GM21360 (cell line): ENCODE measurements at regions not wholly inside any gene's neighbourhood (a gene's known extent, or its start where the extent isn't known, plus 50 kb on each side); places are given as distances from the start of the nearest gene placed in this dataset.

ENCODE experiments used
- ATAC-seq: cut with Tn5 transposase; IDR thresholded peaks from one replicate; pipeline ENCODE4 v1.9.1; 2021; ENCODE audit warnings: mild to moderate bottlenecking, moderate library complexity; ENCODE audit not compliant: unreplicated experiment

DNA sequence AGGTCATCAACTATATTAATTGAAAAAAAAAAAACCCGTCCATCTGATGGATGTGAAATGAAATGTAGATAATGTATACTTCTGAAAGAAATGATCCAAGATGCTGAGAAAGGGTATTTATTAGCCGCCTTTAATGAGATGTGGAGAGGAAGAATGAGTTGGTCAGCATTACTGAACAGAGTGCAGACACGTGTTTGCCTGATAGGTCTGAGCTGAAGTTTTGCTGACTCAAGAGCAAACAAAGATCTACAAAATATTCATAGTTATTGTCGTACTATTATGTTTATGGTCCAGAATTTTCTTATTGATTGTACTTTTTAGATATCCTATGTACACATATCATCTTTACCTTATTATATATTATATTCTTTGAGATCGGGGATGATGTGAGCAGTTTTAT, 235.3 kb downstream of the RDH14 start:
- no peak for ATAC-seq

DNA sequence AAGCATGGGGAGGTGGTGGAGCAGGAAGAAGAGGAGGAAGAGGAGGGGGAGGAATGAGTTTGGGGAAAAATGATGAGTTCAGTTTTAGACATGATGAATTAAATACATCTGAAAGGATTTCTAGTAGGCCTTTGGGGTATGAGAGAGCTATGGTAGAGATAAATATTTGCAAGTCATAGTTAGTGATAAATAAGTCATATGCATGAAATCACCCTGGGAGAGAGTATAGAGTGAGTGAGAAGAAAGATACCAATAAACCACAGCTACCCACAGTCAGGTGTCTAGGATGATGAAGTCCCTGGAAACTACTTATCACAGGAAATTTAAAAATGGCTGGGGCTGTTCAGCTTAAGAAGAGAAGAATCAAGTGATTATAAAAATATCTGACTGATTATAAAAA, 240.5 kb downstream of the RDH14 start:
- no peak for ATAC-seq

DNA sequence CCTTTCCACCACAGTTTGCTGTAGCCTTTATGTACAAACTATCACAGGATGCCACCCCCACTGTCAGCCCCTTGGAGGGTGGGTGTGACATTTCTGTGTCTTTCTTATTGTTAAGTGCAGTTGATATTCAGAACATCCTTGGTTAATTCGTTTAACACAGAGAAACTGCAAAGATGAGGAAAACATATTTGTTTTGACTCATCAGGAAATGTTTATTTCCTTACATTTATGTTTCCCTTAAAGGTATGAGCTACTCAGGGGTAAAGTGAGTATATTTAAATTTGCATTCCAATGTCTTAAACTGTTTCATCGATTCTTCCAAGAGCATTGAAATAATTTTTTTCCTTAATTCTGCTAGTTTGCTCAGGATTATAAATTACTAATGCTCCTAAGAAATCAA, 243.4 kb downstream of the RDH14 start:
- no peak for ATAC-seq

DNA sequence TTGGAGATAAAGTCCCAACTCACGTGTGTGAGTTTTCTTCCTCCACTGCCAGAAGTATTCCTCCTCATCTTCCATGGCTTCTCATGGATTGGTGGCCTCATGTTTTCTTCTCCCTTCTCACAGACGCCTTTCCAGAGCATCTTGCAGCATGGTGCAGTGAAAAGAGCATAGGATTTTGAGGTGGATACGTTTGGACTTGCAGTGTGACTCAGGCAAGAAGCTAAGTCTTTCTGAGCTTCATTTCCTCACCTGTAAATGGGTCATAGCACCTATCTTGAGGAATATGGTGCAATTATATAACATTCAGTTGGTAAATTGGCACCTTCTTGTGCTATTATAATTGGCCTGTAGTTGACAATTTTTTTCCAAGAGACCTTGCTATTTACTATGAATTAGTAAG, 247.6 kb downstream of the RDH14 start:
- no peak for ATAC-seq

DNA sequence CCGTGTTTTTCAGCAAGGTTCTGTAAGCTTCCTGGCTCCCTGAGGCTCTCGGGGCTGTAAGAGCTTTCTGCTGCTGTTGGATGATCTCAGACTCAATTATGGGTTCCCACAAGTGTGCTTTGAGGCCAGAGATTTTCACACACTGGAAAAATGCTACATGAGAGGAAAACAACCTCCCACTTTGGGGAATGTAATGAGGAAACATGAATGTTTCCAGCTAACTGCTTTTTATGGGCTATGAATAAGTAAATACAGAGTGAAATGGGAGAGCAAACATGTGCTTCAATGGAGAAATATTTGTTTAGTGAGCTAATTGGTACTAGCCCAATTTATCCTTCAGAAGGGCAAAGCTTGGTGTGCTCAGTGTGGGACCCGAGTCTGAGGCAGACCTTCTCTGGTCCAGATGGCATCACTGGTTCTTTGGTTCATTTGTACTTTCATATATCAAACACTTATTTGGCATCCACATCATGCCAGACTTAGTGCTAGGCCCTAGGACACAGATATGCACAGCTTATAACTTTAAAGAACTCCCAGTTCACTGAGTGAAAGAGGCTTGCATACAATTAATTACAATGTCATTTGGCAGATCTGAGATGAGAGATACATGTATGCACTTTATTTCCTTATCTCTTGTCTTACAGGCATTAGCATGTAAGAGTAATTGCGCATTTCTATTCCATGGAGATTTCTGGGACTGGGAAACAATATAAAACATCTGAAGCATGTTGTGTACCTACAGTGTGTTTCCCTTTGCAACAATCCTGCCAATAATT, 248.8 kb downstream of the RDH14 start:
- no peak for ATAC-seq

DNA sequence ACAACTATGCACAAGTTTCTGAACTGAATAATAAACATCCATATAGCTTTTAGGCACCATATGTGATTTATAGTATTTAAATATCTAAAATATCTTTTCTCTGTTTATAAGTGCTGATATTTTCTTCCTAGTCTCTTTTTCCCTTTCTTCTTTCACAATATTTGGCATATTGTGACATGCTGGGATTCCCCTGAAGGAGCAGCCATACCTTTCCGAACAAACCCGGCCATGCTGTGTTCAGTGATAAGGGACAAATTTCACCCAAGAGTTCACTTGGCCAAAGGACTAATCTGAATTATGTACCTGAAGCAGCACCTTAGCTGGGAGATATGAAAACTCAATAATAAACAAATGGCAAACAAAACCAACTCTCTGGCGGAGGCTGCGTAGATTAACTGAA, 250.8 kb downstream of the RDH14 start:
- ATAC-seq, result no peak

DNA sequence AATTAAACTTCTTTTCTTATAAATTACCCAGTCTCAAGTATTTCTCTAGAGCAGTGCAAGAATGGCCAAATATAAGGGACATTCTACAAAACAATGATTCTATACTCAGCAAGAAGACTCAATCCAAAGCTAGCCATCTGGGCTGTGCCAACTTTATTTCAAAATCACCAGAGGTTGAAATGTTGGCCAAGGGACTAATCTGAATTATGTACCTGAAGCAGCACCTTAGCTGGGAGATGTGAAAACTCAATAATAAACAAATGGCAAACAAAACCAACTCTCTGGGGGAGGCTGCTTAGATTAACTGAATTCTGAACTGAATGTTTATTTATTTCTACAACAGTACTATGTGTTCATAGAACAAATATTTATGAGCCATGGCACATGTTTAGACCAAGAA, 251.3 kb downstream of the RDH14 start:
- ATAC-seq, result no peak

DNA sequence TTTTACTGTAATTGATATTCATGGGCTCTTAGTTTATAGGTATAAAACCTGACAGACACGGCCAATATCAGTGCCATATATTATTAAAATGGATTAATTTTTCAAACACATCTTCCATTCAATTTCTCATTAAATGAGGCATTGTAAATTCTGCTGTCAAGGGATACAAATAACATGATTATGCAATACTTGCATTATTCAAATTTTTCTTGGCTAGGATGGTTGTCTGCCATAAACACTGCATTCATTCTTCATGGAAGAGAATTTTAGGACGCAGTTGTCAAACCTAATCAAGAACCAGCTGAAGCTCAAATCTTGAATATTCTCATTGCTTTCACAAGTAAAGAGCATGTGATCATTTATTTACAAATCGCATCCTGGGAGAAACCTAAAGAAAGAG, 255.6 kb downstream of the RDH14 start:
- no peak for ATAC-seq

DNA sequence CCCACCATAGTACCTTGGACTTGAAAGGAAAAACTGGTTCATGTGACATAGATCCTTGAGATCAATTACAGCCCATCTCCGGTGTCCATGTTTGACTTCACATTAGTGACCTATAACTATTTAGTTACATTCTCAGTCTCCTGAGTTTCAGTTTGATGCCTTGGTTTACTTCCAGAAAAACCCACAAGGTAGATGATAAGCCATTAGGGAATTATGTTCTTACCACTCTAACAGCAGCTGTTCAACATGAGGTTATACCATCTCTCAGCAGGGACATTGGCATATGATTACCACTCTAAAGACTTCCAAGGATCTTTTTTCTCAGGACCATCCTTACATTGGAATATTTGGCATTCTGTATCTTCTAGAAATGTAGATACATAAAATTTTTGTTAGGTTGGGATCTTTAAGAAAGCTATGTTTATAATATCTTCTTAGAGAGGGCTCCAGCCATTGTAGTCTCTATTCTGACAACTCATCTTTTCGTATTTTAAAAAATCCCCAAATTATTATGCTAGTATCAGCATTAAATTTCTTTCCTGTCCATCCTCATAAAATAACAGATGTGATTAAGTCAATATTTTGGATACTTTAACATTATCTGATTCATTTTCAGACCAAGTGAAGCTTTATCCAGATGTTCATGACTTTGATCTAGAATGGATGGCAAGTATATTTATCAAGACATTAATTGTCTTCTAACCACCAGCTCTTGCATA, 258.9 kb downstream of the RDH14 start:
- no peak for ATAC-seq

DNA sequence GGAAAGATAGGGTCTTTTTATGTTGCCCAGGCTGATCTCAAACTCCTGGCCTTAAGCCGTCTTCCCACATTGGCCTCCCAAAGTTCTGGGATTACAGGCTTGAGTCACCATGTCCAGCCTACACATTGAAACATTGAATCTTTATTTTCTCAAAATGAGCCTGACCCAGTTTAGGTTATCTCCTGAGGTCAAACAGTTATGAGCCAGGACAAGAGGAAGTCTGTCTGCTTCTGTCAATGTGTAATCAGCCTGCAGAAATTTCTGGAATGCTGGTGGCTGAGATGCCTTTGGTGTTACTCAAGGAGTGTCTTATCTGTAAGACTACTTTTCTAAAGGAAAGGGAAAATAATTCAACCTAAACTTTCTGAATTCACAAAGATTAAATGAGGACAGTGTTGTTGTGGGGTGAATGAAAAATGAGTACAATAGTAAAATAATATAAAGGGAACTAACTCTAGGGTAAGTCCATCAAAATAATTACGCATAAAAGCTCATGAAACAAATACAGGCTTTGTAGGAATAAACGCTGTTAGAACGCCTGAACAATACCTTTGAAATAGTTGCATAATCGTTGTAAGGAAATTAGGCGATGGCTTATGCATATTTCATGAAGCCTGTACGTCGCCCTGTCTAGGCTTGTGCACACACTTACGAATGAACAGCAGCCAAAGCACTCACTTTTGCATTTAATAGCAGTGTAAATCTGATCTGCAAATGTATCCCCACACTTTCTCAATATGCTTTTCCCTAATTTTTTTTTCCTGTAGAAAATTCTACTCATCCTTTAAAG, 260.8 kb downstream of the RDH14 start:
- ATAC-seq, result no peak

DNA sequence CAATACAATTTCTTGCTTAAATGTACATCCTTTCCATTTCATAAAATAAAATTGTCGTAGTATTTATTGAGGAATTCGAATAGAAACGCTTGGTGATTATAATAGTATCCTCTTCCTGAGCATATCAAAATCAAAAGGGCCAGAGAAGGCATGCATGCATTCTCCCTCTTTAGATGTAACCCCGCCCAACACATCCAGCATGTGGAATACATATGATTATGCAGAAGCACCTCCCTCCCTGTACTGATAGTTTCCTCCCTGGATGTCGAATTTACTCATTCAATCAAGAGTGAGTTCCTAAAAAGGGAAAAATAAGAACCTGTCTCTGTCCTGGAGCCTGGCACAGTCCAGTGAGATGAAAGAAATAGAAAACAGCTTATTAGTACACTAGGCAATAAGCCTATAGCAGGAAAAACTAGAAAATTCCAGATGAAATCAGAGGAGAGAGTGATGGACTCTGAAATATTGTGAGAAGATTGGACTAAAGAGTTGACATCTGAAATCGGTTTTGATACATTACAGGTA, 262.9 kb downstream of the RDH14 start:
- no peak for ATAC-seq

DNA sequence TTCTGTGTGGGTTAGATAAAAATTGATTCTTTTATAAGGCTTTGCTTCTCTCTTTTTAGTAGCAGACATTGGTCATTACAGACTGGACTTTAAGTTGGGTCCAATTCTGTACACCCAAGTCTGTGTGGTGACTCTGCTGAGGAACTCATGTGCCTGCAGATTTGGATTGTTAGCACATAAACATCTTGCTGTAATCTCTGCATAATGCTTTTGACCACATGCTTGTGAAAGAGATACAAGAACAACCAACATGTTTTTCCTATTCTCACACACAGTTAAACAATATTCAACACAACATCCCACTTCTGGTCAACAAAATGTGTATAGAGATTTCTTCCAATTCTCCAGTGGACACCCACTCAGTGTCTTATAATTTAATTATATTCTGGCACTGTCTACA, 270.1 kb downstream of the RDH14 start:
- no peak for ATAC-seq

DNA sequence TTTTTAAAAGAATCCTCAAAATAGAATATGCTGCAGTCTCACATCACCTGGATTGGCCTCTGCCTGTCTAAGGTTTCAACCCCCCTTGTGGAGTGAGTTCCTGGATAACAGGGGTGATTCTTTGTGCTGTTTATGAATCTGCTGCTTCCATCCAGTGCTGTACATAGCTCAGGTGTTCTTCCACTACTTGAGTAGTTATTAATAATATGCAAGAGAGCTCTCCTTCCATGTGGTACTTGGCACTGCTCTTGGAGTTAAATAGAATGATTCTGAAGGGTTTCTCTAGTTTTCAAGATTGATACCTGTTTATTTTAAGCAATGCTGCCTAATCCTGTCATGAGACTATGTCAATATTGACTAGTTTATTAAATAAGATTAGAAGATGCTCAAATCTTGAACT, 273.6 kb downstream of the RDH14 start:
- ATAC-seq, result no peak

DNA sequence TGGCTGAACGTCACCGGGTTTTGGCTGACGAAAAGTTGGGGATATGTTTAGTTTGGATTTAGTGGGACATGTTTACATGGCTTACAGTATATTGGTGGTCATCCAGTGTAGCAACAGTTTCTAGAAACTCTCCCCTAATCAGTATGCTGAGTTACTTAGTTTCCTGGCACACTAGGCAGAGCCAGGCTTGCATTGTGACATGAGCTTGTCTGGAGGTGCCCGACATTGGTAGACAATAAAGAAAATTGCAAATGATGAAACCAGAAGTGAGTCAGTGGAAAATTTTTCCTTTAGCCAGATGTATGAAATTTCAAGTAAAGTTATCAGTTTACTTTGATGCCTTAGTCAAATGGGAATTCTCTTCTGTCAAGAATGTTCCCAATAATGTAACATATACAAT, 276.1 kb downstream of the RDH14 start:
- no peak for ATAC-seq

DNA sequence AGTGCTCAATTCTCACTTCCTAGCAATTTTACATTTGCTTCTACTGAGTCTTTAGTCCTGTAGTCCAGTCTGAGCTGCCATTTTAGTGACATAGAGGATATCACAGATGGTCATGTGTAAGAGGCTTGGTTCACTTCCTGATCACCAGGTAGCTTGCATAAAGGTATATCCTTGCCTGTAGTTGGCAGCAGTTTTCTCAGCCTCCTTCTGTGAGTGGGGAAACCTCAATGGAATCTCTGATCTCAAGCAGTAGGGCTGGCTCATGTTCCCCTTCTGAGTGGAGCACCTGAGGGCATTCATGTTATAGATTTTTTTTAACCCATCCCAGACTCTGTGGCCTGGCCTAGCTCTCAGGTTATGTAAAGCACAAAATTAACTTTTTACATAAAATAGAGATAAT, 278.4 kb downstream of the RDH14 start:
- ATAC-seq, result no peak

DNA sequence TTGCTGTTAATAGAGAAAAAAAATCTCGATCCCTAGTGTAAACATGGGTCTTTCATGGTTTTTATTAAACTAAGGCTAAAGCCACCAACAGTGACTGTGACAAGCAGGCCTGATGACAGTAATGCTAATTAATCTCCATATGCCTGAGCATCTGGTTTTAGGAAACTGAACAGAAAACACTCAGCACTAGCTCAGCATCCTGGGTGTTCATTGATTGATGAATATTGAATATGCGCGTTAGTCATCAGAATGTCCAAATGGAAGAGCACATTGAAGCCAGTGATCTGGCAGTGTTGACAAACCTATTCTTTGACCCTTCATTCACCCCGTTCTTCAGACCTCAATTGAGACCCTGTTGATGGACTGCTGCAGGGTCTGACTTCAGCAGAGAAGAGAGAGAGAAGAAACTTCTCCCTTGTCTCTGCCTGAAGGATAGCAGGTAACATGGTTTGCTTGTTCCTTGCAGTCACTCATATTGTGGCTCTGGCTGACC, 283.8 kb downstream of the RDH14 start:
- ATAC-seq, result no peak

DNA sequence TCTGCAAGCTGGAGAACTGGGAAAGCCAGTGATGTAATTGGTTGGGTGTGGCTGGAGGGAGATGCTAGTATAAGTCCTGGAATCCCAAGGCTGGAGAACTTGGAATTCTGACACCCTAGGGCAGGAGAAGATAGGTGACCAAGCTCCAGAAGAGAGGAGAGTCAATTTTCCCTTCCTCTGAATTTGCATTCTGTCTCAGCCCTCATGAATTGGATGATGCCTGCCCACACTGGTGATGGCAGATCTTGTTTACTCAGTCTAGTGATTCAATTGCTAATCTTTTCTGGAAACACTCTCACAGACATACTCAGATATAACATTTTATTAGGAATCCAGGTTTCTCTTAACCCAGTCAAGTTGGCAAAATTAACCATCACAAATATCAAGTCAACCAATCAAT, 287.2 kb downstream of the RDH14 start:
- no peak for ATAC-seq

DNA sequence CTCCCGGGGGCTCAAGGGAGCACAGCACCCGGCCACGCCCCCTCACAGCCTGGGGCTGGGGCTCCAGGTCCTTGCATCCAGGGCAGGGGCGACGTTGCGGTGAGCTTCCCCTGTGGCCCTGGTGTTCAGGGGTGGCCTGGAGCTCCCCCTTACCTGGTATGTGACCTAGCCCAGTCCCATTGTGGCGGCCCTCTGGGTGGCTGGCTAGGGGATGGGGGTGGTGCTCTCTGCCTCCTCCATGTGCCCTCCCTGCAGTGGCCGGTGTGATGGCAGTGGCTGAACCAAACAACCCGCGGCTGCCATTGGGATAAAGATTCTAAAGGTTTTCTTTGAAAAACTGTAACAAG, 288.3 kb downstream of the RDH14 start:
- ATAC-seq, result no peak

DNA sequence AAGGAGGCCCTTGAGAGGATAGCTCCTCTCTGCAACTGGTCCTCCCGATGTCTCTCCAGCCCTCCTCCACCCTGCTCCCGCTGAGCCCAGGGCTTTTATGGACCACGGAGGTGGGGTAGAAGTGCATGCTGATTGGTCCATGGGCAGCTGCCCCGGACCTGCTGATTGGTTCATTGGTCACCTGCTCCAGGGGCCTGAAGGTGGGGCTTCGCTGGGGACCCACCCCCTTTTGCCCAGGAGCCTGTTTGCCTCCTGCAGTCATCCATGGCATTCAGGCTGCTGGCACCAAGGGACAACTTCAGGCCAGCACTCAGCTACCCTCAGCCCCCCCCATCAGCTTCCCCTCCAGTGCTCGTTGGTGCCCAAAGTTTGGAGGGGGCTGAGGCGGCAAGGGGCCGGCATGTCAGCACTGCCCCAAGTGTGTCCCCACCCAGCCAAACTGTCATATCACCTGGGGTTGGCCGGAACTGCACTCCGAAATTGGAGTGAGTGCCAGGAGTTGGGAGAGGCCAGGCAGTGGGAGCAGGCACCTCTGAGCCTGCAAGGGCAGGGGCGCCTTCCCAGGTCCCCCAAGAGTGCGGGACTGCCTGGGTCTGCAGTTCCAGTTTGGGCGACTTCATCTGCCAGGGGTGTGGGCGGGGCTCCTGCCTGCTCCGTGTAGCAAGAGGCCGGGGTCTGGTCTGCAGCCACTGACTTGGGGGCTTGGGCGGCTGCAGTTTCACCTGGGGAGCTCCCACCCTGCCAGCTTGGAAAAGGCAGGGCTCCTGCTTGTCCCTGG, 288.9 kb downstream of the RDH14 start:
- ATAC-seq, result no peak

DNA sequence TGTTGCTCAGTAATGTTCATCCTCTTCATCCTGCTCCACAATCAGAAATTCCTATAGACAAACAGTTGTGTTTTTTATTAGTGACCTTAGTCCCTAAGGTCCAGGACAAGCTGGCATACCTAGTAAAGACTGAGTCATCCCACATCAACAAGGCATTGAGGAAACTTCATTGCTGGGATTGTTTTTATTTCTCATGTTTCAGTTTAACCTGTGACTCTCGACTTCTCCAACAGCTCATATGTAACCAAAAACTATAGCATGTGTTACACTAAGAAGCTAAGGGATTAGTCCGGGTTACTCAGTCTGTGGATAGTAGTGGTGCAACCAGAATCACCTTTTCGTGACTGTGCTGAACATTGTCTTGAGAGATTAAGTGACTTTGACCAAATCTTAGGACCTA, 292.1 kb downstream of the RDH14 start:
- ATAC-seq, result no peak

DNA sequence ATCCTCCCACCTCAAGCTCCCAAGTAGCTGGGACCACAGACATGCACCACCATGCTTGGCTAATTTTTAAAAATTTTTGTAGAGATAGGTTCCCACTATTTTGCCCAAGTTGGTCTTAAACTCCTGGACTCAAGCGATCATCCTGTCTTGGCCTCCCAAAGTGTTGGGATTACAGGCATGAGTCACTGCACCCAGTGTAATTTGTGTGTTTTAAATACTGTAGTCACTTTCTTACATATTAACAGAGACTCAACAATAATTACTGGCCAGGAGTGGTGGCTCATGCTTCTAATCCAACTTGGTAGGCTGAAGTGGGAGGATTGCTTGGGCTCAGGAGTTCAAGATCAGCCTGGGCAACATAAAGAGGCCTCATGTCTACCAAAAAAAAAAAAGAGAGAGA, 293.0 kb downstream of the RDH14 start:
- no peak for ATAC-seq
